GM10266 (cell line): ENCODE measurements at regions not wholly inside any gene's neighbourhood (a gene's known extent, or its start where the extent isn't known, plus 50 kb on each side); places are given as distances from the start of the nearest gene placed in this dataset.

Experiments used
- DNase-seq: peaks from one replicate; pipeline ENCODE4 v3.0.0; 2012; ENCODE audit errors: extremely low spot score
- CTCF ChIP-seq: IDR thresholded peaks from 2 replicates; pipeline ENCODE4 v1.5.1; 2012; ENCODE audit warnings: mild to moderate bottlenecking, low read depth; ENCODE audit not compliant: control insufficient read depth, insufficient read depth; ENCODE audit errors: missing control alignments

GRCh38 chr1:81619156-81619555, 181.6 kb upstream of the ADGRL2 start:
- no peak for DNase-seq
- no peak for TF ChIP-seq CTCF

- no peak for TF ChIP-seq CTCF
These were observed 182.4 kb upstream of the ADGRL2 start for GRCh38 chr1:81618376-81618775.

GRCh38 chr1:81617308-81617967, 183.3 kb upstream of the ADGRL2 start:
- DNase-seq: no peak

More at GRCh38 chr1:81618376-81618775, 182.4 kb upstream of the ADGRL2 start:
- no peak for DNase-seq

GRCh38 chr1:81613803-81614202, 186.9 kb upstream of the ADGRL2 start:
- DNase-seq: no peak
- no peak for TF ChIP-seq CTCF

More at GRCh38 chr1:81617308-81617967, 183.3 kb upstream of the ADGRL2 start:
- TF ChIP-seq CTCF: no peak

GRCh38 chr1:81607924-81608323, 192.8 kb upstream of the ADGRL2 start:
- no peak for TF ChIP-seq CTCF
- DNase-seq: no peak

GRCh38 chr1:81607086-81607485, 193.6 kb upstream of the ADGRL2 start:
- no peak for DNase-seq
- TF ChIP-seq CTCF: no peak

- no peak for DNase-seq
- TF ChIP-seq CTCF: no peak
These were observed 194.1 kb upstream of the ADGRL2 start for GRCh38 chr1:81606656-81607055.
